Activated CD4-positive, alpha-beta T cell treated with anti-CD3 and anti-CD28 coated beads, Interleukin-2, amount 50 U/mL, for 1 hour (primary cell): ENCODE measurements at regions not wholly inside any gene's neighbourhood (a gene's known extent, or its start where the extent isn't known, plus 50 kb on each side); places are given as distances from the start of the nearest gene placed in this dataset.
A peak's percentile ranks its signal among the peaks of the same experiment; 100 is the strongest.

Experiments
- DNase-seq: peaks from one replicate; pipeline ENCODE4 v3.0.0-alpha.2; 2020

- DNase-seq: no peak
These were observed 110.9 kb upstream of the BLID start for GRCh38 chr11:122226810-122227379.

- DNase-seq: no peak
These were observed 108.9 kb upstream of the BLID start for GRCh38 chr11:122224867-122225266.

GRCh38 chr11:122220321-122220720 lies 104.3 kb upstream of the BLID start:
- no peak for DNase-seq

- no peak for DNase-seq
These were observed 103.8 kb upstream of the BLID start for GRCh38 chr11:122219791-122220190.

- peak; percentile 3 for DNase-seq
These were observed 99.4 kb upstream of the BLID start for GRCh38 chr11:122215244-122215992.

- no peak for DNase-seq
These were observed 98.6 kb upstream of the BLID start for GRCh38 chr11:122214567-122214966.

- DNase-seq: no peak
These were observed 98.1 kb upstream of the BLID start for GRCh38 chr11:122214080-122214479.

- DNase-seq: no peak
These were observed 97.2 kb upstream of the BLID start for GRCh38 chr11:122213171-122213570.

GRCh38 chr11:122210367-122210997 lies 94.5 kb upstream of the BLID start:
- DNase-seq: no peak

- DNase-seq: no peak
These were observed 93.8 kb upstream of the BLID start for GRCh38 chr11:122209619-122210366.

- no peak for DNase-seq
These were observed 92.1 kb upstream of the BLID start for GRCh38 chr11:122207921-122208764.

GRCh38 chr11:122207505-122207904 lies 91.5 kb upstream of the BLID start:
- DNase-seq: no peak

- DNase-seq: no peak
These were observed 89.0 kb upstream of the BLID start for GRCh38 chr11:122205036-122205435.

- no peak for DNase-seq
These were observed 88.2 kb upstream of the BLID start for GRCh38 chr11:122204206-122204605.

- peak; percentile 17 for DNase-seq
These were observed 87.0 kb upstream of the BLID start for GRCh38 chr11:122202951-122203456.

- no peak for DNase-seq
These were observed 86.3 kb upstream of the BLID start for GRCh38 chr11:122202161-122202950.

- DNase-seq: no peak
These were observed 85.1 kb upstream of the BLID start for GRCh38 chr11:122201106-122201505.

- no peak for DNase-seq
These were observed 83.6 kb upstream of the BLID start for GRCh38 chr11:122199661-122200060.

- DNase-seq: no peak
These were observed 82.4 kb upstream of the BLID start for GRCh38 chr11:122198291-122198983.

- no peak for DNase-seq
These were observed 81.3 kb upstream of the BLID start for GRCh38 chr11:122197066-122197987.
